GM23338 (cell line): ENCODE measurements at regions not wholly inside any gene's neighbourhood (a gene's known extent, or its start where the extent isn't known, plus 50 kb on each side); places are given as distances from the start of the nearest gene placed in this dataset.
"Not testable (repeated sequence)": the region's sequence is repeated elsewhere in the genome, so short reads cannot be mapped to it uniquely, and the experiment has no call there.

Experiments
- ATAC-seq: fragments of 200-7000 bp; cut with Tn5 transposase; 3 replicates; pipeline ENCODE4 v1.9.1; 2020
- DNase-seq: peaks from one replicate; pipeline ENCODE4 v3.0.0-alpha.2; 2015; ENCODE audit warnings: low spot score
- H2AFZ ChIP-seq: fragments of 200-600 bp; sonication (generic); 2 replicates; pipeline ENCODE4 v1.8.0; 2016; ENCODE audit warnings: antibody characterized with exemption, mild to moderate bottlenecking, moderate library complexity
- H3F3A ChIP-seq: fragments of 200-600 bp; sonication (generic); replicated peaks from 2 replicates; pipeline ENCODE4 v1.8.0; 2017; ENCODE audit warnings: antibody characterized with exemption, mixed run types, low read depth
- H3K27ac ChIP-seq: fragments of 200-600 bp; sonication (generic); 2 replicates; pipeline ENCODE4 v1.6.1; 2016; ENCODE audit warnings: low read depth
- H3K27me3 ChIP-seq: fragments of 200-600 bp; sonication (generic); 2 replicates; pipeline ENCODE4 v1.8.0; 2016; ENCODE audit warnings: mild to moderate bottlenecking, mixed run types, moderate library complexity; ENCODE audit not compliant: insufficient read depth
- H3K36me3 ChIP-seq: fragments of 200-600 bp; sonication (generic); 2 replicates; pipeline ENCODE4 v1.8.0; 2016; ENCODE audit warnings: mild to moderate bottlenecking; ENCODE audit not compliant: insufficient read depth
- H3K4me1 ChIP-seq: fragments of 200-600 bp; sonication (generic); 2 replicates; pipeline ENCODE4 v1.8.0; 2016; ENCODE audit warnings: mild to moderate bottlenecking, moderate library complexity; ENCODE audit not compliant: insufficient read depth
- H3K4me2 ChIP-seq: fragments of 200-600 bp; sonication (generic); 2 replicates; pipeline ENCODE4 v1.7.1; 2017; ENCODE audit warnings: mixed run types
- H3K4me3 ChIP-seq: fragments of 200-600 bp; sonication (generic); 2 replicates; pipeline ENCODE4 v1.6.1; 2016; ENCODE audit warnings: mixed run types
- H3K79me2 ChIP-seq: fragments of 200-600 bp; sonication (generic); replicated peaks from 2 replicates; pipeline ENCODE4 v1.8.0; 2017; ENCODE audit warnings: mild to moderate bottlenecking; ENCODE audit not compliant: insufficient read depth
- H3K9me2 ChIP-seq: fragments of 200-600 bp; sonication (generic); 2 replicates; pipeline ENCODE4 v1.8.0; 2017; ENCODE audit not compliant: insufficient read depth
- H4K20me1 ChIP-seq: fragments of 200-600 bp; sonication (generic); replicated peaks from 2 replicates; pipeline ENCODE4 v1.8.0; 2017; ENCODE audit warnings: mild to moderate bottlenecking; ENCODE audit not compliant: insufficient read depth
- H3K27ac Mint-ChIP-seq: 2 replicates; pipeline ENCODE4 v1.8.0; 2020; ENCODE audit warnings: inconsistent platforms, mild to moderate bottlenecking, moderate library complexity, mixed read lengths
- H3K27me3 Mint-ChIP-seq: 3 replicates; pipeline ENCODE4 v1.8.0; 2022; ENCODE audit warnings: low read depth, mild to moderate bottlenecking, moderate library complexity, mixed read lengths, inconsistent platforms; ENCODE audit not compliant: insufficient read depth, poor library complexity
- H3K36me3 Mint-ChIP-seq: 3 replicates; pipeline ENCODE4 v1.8.0; 2021; ENCODE audit warnings: low read depth, mild to moderate bottlenecking, inconsistent platforms, moderate library complexity, mixed read lengths
- H3K4me1 Mint-ChIP-seq: 3 replicates; pipeline ENCODE4 v1.8.0; 2020; ENCODE audit warnings: mild to moderate bottlenecking, inconsistent platforms, mixed read lengths
- H3K4me3 Mint-ChIP-seq: 3 replicates; pipeline ENCODE4 v1.8.0; 2021; ENCODE audit warnings: moderate library complexity, mild to moderate bottlenecking, inconsistent platforms, mixed read lengths
- H3K9me3 Mint-ChIP-seq: 3 replicates; pipeline ENCODE4 v1.8.0; 2020; ENCODE audit warnings: moderate library complexity, mild to moderate bottlenecking, inconsistent platforms, mixed read lengths
- NANOG ChIP-seq: IDR thresholded peaks from 2 replicates; pipeline ENCODE4 v1.6.1; 2016; ENCODE audit warnings: antibody characterized with exemption, borderline replicate concordance
- TF ChIP-seq, protein P1 (sequence below), 2 experiments: fragments of 200-600 bp in 1 of 2; sonication (generic) in 1 of 2; conservative IDR thresholded peaks; 2 replicates each; pipeline versions ENCODE4 v1.5.1 to v1.6.1; 2016 to 2017; ENCODE audit warnings: antibody characterized with exemption in 2 of 2, low read depth in 2 of 2, mild to moderate bottlenecking in 2 of 2, moderate library complexity in 1 of 2

GRCh38 chr17:18564099-18564448, 80.1 kb downstream of the TBC1D28 start:
- ATAC-seq: peak; percentile 74
- not testable (repeated sequence) for H3K36me3 ChIP-seq, H3K4me2 ChIP-seq, H3K27me3 Mint-ChIP-seq, H3K36me3 Mint-ChIP-seq, H4K20me1 ChIP-seq, H2AFZ ChIP-seq, H3K27me3 ChIP-seq, H3K9me2 ChIP-seq, H3K9me3 Mint-ChIP-seq, H3K4me3 ChIP-seq, H3K79me2 ChIP-seq, H3F3A ChIP-seq, H3K27ac ChIP-seq
- peak overlapping the region; percentile 9; the same call in 1 of the 3 replicates for H3K4me3 Mint-ChIP-seq
- peaks cover 26% of the 10 kb centered on the region for H3K4me1 Mint-ChIP-seq
- peak overlapping the region; percentile 60; the same call in 1 of the 2 replicates for H3K27ac Mint-ChIP-seq
- peak; percentile 73 for DNase-seq
- TF ChIP-seq, protein P1, sequence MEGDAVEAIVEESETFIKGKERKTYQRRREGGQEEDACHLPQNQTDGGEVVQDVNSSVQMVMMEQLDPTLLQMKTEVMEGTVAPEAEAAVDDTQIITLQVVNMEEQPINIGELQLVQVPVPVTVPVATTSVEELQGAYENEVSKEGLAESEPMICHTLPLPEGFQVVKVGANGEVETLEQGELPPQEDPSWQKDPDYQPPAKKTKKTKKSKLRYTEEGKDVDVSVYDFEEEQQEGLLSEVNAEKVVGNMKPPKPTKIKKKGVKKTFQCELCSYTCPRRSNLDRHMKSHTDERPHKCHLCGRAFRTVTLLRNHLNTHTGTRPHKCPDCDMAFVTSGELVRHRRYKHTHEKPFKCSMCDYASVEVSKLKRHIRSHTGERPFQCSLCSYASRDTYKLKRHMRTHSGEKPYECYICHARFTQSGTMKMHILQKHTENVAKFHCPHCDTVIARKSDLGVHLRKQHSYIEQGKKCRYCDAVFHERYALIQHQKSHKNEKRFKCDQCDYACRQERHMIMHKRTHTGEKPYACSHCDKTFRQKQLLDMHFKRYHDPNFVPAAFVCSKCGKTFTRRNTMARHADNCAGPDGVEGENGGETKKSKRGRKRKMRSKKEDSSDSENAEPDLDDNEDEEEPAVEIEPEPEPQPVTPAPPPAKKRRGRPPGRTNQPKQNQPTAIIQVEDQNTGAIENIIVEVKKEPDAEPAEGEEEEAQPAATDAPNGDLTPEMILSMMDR (conservative IDR thresholded peaks at IDR 0.05; ENCODE audit: low read depth in 2 of 2): peak; percentile 71 to 73
- peaks cover 11% of the 10 kb centered on the region for H3K4me1 ChIP-seq

GRCh38 chr17:18568108-18568995, 75.8 kb downstream of the TBC1D28 start:
- H3K4me3 Mint-ChIP-seq: peak overlapping the region; percentile 27; the same call in 2 of the 3 replicates

GRCh38 chr17:18569489-18569913, 74.7 kb downstream of the TBC1D28 start:
- not testable (repeated sequence) for H3F3A ChIP-seq, H3K36me3 ChIP-seq, H3K4me3 ChIP-seq, H2AFZ ChIP-seq, H3K27me3 ChIP-seq, H3K27ac Mint-ChIP-seq, H3K9me3 Mint-ChIP-seq, H4K20me1 ChIP-seq, H3K9me2 ChIP-seq, H3K79me2 ChIP-seq, H3K27ac ChIP-seq, H3K27me3 Mint-ChIP-seq, H3K4me3 Mint-ChIP-seq, H3K36me3 Mint-ChIP-seq, H3K4me2 ChIP-seq
- peaks cover 15% of the 10 kb centered on the region for H3K4me1 ChIP-seq
- ATAC-seq: peak; percentile 94
- H3K4me1 Mint-ChIP-seq: peaks cover 28% of the 10 kb centered on the region
- peak; percentile 97 for DNase-seq
- peak; percentile 83; the same call in 1 of the 2 replicates for TF ChIP-seq NANOG

More at GRCh38 chr17:18568108-18568995, 75.8 kb downstream of the TBC1D28 start:
- peak overlapping the region; percentile 49 for H3K4me2 ChIP-seq
- not testable (repeated sequence) for H3K36me3 Mint-ChIP-seq, H3K27me3 ChIP-seq, H3K4me3 ChIP-seq, H3K9me2 ChIP-seq, H4K20me1 ChIP-seq, H3K79me2 ChIP-seq, H3K27me3 Mint-ChIP-seq, H3K9me3 Mint-ChIP-seq, H3K36me3 ChIP-seq, H3F3A ChIP-seq
- peaks cover 15% of the 10 kb centered on the region for H3K4me1 ChIP-seq
- DNase-seq (peak; percentile 7), ATAC-seq (peak; percentile 12)
- Mint-ChIP-seq H3K27ac (peak overlapping the region; percentile 76; the same call in 1 of the 2 replicates), H3K4me1 (peaks cover 35% of the 10 kb centered on the region)
- peak overlapping the region; percentile 96; the same call in 1 of the 2 replicates for H2AFZ ChIP-seq
- peak overlapping the region; percentile 85 for H3K27ac ChIP-seq

DNA sequence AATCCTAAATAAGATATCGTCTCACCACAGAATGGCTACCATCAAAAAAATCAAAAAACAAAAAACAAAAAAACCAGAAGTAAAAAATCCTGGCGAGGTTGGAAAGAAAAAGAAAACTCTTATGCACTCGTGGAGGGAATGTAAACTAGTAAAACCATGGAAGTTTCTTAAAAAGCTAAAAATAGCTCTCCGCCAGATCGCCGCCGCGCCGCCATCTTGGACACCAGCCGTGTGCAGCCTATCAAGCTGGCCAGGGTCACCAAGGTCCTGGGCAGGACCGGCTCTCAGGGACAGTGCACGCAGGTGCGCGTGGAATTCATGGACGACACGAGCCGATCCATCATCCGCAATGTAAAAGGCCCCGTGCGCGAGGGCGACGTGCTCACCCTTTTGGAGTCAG, 71.7 kb downstream of the TBC1D28 start:
- peaks cover 23% of the 10 kb centered on the region for H3K4me1 Mint-ChIP-seq
- H3K9me3 Mint-ChIP-seq, H4K20me1 ChIP-seq, H3K4me3 ChIP-seq, H3K36me3 ChIP-seq, H3F3A ChIP-seq, ATAC-seq, H3K4me2 ChIP-seq, H3K27me3 Mint-ChIP-seq, H3K27ac ChIP-seq, DNase-seq, H3K36me3 Mint-ChIP-seq, H2AFZ ChIP-seq, H3K27ac Mint-ChIP-seq, H3K4me3 Mint-ChIP-seq, H3K9me2 ChIP-seq, H3K79me2 ChIP-seq, H3K27me3 ChIP-seq: not testable (repeated sequence)
- H3K4me1 ChIP-seq: peaks cover 11% of the 10 kb centered on the region

GRCh38 chr17:18574137-18574536, 70.1 kb downstream of the TBC1D28 start:
- H3K4me3 Mint-ChIP-seq, H3K27ac ChIP-seq, ATAC-seq, H4K20me1 ChIP-seq, H3K9me3 Mint-ChIP-seq, H3F3A ChIP-seq, H3K27me3 Mint-ChIP-seq, H3K36me3 ChIP-seq, H3K9me2 ChIP-seq, H3K4me1 ChIP-seq, H2AFZ ChIP-seq, H3K4me3 ChIP-seq, H3K36me3 Mint-ChIP-seq, H3K79me2 ChIP-seq, H3K27ac Mint-ChIP-seq, H3K27me3 ChIP-seq, H3K4me2 ChIP-seq: not testable (repeated sequence)
- H3K4me1 Mint-ChIP-seq: peaks cover 12% of the 10 kb centered on the region
- peak; percentile 20 for DNase-seq
